Thymus (tissue), 11 donors: ENCODE measurements at regions not wholly inside any gene's neighbourhood (a gene's known extent, or its start where the extent isn't known, plus 50 kb on each side); places are given as distances from the start of the nearest gene placed in this dataset.
"Not testable (repeated sequence)": the region's sequence is repeated elsewhere in the genome, so short reads cannot be mapped to it uniquely, and the experiment has no call there.

Source experiments
- DNase-seq, 9 donors: peaks; one replicate each; pipeline ENCODE4 v3.0.0-alpha.2; 2013; ENCODE audit warnings: low spot score in 9 of 9, low read depth in 6 of 9, missing footprints in 1 of 9
- H3K27ac ChIP-seq, 2 donors: one replicate each; pipeline ENCODE4 v1.5.1; 2013; ENCODE audit warnings: control low read depth in 1 of 2, low read depth in 1 of 2, low read length in 1 of 2, mild to moderate bottlenecking in 1 of 2, moderate library complexity in 1 of 2
- H3K27me3 ChIP-seq, 2 donors: one replicate each; pipeline ENCODE4 v1.5.1; 2013; ENCODE audit warnings: low read length in 1 of 2; ENCODE audit not compliant: control insufficient read depth in 2 of 2, insufficient read depth in 1 of 2
- H3K36me3 ChIP-seq, 2 donors: one replicate each; pipeline ENCODE4 v1.5.1; 2013; ENCODE audit warnings: low read length in 1 of 2, mild to moderate bottlenecking in 1 of 2, moderate library complexity in 1 of 2; ENCODE audit not compliant: control insufficient read depth in 2 of 2, insufficient read depth in 2 of 2
- H3K4me1 ChIP-seq, 2 donors: one replicate each; pipeline ENCODE4 v1.5.1; 2013; ENCODE audit warnings: low read length in 2 of 2; ENCODE audit not compliant: control insufficient read depth in 2 of 2, insufficient read depth in 2 of 2
- H3K4me3 ChIP-seq, 2 donors: one replicate each; pipeline ENCODE4 v1.5.1; 2013; ENCODE audit warnings: low read length in 2 of 2, control low read depth in 1 of 2, mild to moderate bottlenecking in 1 of 2
- H3K9me3 ChIP-seq, 2 donors: one replicate each; pipeline ENCODE4 v1.5.1; 2013; ENCODE audit warnings: low read length in 1 of 2, mild to moderate bottlenecking in 1 of 2; ENCODE audit not compliant: control insufficient read depth in 2 of 2, insufficient read depth in 1 of 2
- WGBS: extraction: QIAGEN DNeasy Blood & Tissue Kit; methylation state at CpG from one replicate; pipeline ENCODE4 v1.1.7; 2013; 5-methylcytosine and 5-hydroxymethylcytosine counted together
- donor health status: healthy.

- no peak overlapping the region for H3K27ac ChIP-seq
- no peak overlapping the region for H3K4me3 ChIP-seq
- 86% methylated on average over 3 of the region's 3 CpGs for WGBS
- no peaks in the 10 kb centered on the region for H3K9me3 ChIP-seq
- no peaks in the 10 kb centered on the region for H3K4me1 ChIP-seq
- no peaks in the 10 kb centered on the region for H3K27me3 ChIP-seq
- H3K36me3 ChIP-seq: no peaks in the 10 kb centered on the region
- no peak for DNase-seq
These were observed 271.8 kb downstream of the SUCLG1 start for GRCh38 chr2:84187258-84187657.

GRCh38 chr2:84181927-84182326 lies 277.2 kb downstream of the SUCLG1 start:
- WGBS: 82% methylated on average over 2 of the region's 2 CpGs
- no peak overlapping the region for H3K4me3 ChIP-seq
- DNase-seq: no peak
- H3K36me3 ChIP-seq: no peaks in the 10 kb centered on the region
- H3K9me3 ChIP-seq: no peaks in the 10 kb centered on the region
- no peak overlapping the region for H3K27ac ChIP-seq
- H3K4me1 ChIP-seq: no peaks in the 10 kb centered on the region
- no peaks in the 10 kb centered on the region for H3K27me3 ChIP-seq

GRCh38 chr2:84177733-84178132 lies 281.3 kb downstream of the SUCLG1 start:
- H3K27ac ChIP-seq: no peak overlapping the region
- WGBS: 83% methylated on average over 6 of the region's 6 CpGs
- no peaks in the 10 kb centered on the region for H3K36me3 ChIP-seq
- no peaks in the 10 kb centered on the region for H3K9me3 ChIP-seq
- H3K4me1 ChIP-seq: no peaks in the 10 kb centered on the region
- no peak overlapping the region for H3K4me3 ChIP-seq
- H3K27me3 ChIP-seq: no peaks in the 10 kb centered on the region
- no peak for DNase-seq

- 95% methylated on average over 3 of the region's 3 CpGs for WGBS
- no peak for DNase-seq
- H3K27ac ChIP-seq: no peak overlapping the region
These were observed 283.1 kb downstream of the SUCLG1 start for GRCh38 chr2:84175970-84176369.

GRCh38 chr2:84175340-84175739 lies 283.7 kb downstream of the SUCLG1 start:
- Histone ChIP-seq H3K4me3 (no peak overlapping the region), H3K4me1 (no peaks in the 10 kb centered on the region), H3K27ac (no peak overlapping the region), H3K27me3 (no peaks in the 10 kb centered on the region), H3K9me3 (no peaks in the 10 kb centered on the region), H3K36me3 (no peaks in the 10 kb centered on the region)
- WGBS: 78% methylated on average over 1 of the region's 1 CpG
- DNase-seq: no peak

More at GRCh38 chr2:84175970-84176369, 283.1 kb downstream of the SUCLG1 start:
- Histone ChIP-seq H3K4me1 (no peaks in the 10 kb centered on the region), H3K9me3 (no peaks in the 10 kb centered on the region), H3K36me3 (no peaks in the 10 kb centered on the region), H3K4me3 (no peak overlapping the region), H3K27me3 (no peaks in the 10 kb centered on the region)

GRCh38 chr2:84173041-84173440 lies 286.0 kb downstream of the SUCLG1 start:
- Histone ChIP-seq H3K4me3 (no peak overlapping the region), H3K9me3 (no peaks in the 10 kb centered on the region), H3K27ac (no peak overlapping the region), H3K27me3 (no peaks in the 10 kb centered on the region), H3K36me3 (no peaks in the 10 kb centered on the region), H3K4me1 (no peaks in the 10 kb centered on the region)
- 94% methylated on average over 1 of the region's 1 CpG for WGBS
- DNase-seq: no peak

GRCh38 chr2:84170979-84171378 lies 288.1 kb downstream of the SUCLG1 start:
- WGBS: 92% methylated on average over 1 of the region's 1 CpG
- Histone ChIP-seq H3K27me3 (no peaks in the 10 kb centered on the region), H3K9me3 (no peaks in the 10 kb centered on the region), H3K4me1 (no peaks in the 10 kb centered on the region), H3K27ac (no peak overlapping the region), H3K4me3 (no peak overlapping the region), H3K36me3 (no peaks in the 10 kb centered on the region)
- DNase-seq: no peak

GRCh38 chr2:84169871-84170270 lies 289.2 kb downstream of the SUCLG1 start:
- no peaks in the 10 kb centered on the region for H3K9me3 ChIP-seq
- H3K27ac ChIP-seq: no peak overlapping the region
- DNase-seq: no peak
- 98% methylated on average over 2 of the region's 2 CpGs for WGBS
- H3K4me3 ChIP-seq: no peak overlapping the region
- no peaks in the 10 kb centered on the region for H3K27me3 ChIP-seq
- H3K36me3 ChIP-seq: no peaks in the 10 kb centered on the region
- no peaks in the 10 kb centered on the region for H3K4me1 ChIP-seq

GRCh38 chr2:84168552-84168951 lies 290.5 kb downstream of the SUCLG1 start:
- WGBS: 76% methylated on average over 1 of the region's 1 CpG
- H3K4me1 ChIP-seq: not testable (repeated sequence)

GRCh38 chr2:84165256-84165655 lies 293.8 kb downstream of the SUCLG1 start:
- no peak overlapping the region for H3K27ac ChIP-seq
- DNase-seq: no peak
- no peaks in the 10 kb centered on the region for H3K27me3 ChIP-seq
- H3K4me1 ChIP-seq: no peaks in the 10 kb centered on the region
- H3K4me3 ChIP-seq: no peak overlapping the region
- H3K9me3 ChIP-seq: no peaks in the 10 kb centered on the region
- 92% methylated on average over 2 of the region's 2 CpGs for WGBS
- H3K36me3 ChIP-seq: no peaks in the 10 kb centered on the region

More at GRCh38 chr2:84168552-84168951, 290.5 kb downstream of the SUCLG1 start:
- not testable (repeated sequence) for H3K4me3 ChIP-seq, H3K9me3 ChIP-seq, H3K27me3 ChIP-seq, DNase-seq, H3K27ac ChIP-seq, H3K36me3 ChIP-seq
